ENCODE measurements at regions not wholly inside any gene's neighbourhood (a gene's known extent, or its start where the extent isn't known, plus 50 kb on each side); places are given as distances from the start of the nearest gene placed in this dataset.

GRCh38 chr10:7475046-7475911, 64.4 kb upstream of the SFMBT2 start:
- TF ChIP-seq EZH2 (IDR thresholded peaks at IDR 0.05; ENCODE audit: insufficient read depth, poor library complexity, severe bottlenecking) (no peak), EZH2phosphoT487 (IDR thresholded peaks at IDR 0.05; ENCODE audit: insufficient read depth, low read depth) (no peak)
